Uterus (tissue), 3 donors: ENCODE measurements at regions not wholly inside any gene's neighbourhood (a gene's known extent, or its start where the extent isn't known, plus 50 kb on each side); places are given as distances from the start of the nearest gene placed in this dataset.

Experiments
- DNase-seq, 2 donors: peaks; one replicate each; pipeline ENCODE4 v3.0.0-alpha.2; 2019 to 2020
- H3K27ac ChIP-seq, 2 donors: fragments of 200-600 bp; sonication (generic); 1 replicate in 1 of 2; 2 replicates in 1 of 2; pipeline ENCODE4 v1.5.1; 2016 to 2018
- H3K27me3 ChIP-seq, 2 donors: fragments of 200-600 bp; sonication (generic); one replicate each; pipeline ENCODE4 v1.5.1; 2018 to 2019; ENCODE audit warnings: control low read depth in 1 of 2
- H3K36me3 ChIP-seq, 2 donors: fragments of 200-600 bp; sonication (generic); one replicate each; pipeline ENCODE4 v1.5.1; 2019; ENCODE audit warnings: control low read depth in 1 of 2
- H3K4me1 ChIP-seq, 2 donors: fragments of 200-600 bp; sonication (generic); one replicate each; pipeline ENCODE4 v1.5.1; 2018 to 2019; ENCODE audit warnings: control low read depth in 1 of 2
- H3K4me3 ChIP-seq, 2 donors: fragments of 200-600 bp; sonication (generic); 1 replicate in 1 of 2; 2 replicates in 1 of 2; pipeline ENCODE4 v1.5.1; 2018 to 2019; ENCODE audit warnings: mild to moderate bottlenecking in 1 of 2
- H3K9me3 ChIP-seq, 2 donors: fragments of 200-600 bp; sonication (generic); one replicate each; pipeline ENCODE4 v1.5.1; 2019; ENCODE audit warnings: control low read depth in 1 of 2
- POLR2A ChIP-seq, 2 donors: fragments of 450-650 bp; IDR thresholded peaks; one replicate each; pipeline ENCODE4 v1.6.1; 2016; ENCODE audit warnings: antibody characterized with exemption in 2 of 2, mild to moderate bottlenecking in 1 of 2, moderate library complexity in 1 of 2
- intact Hi-C: fragments of 100-400 bp; cut with DNase I; formaldehyde crosslinking; loops from one replicate; pipeline ENCODE4 v1.15.1; 2023; ENCODE audit warnings: low total_unique reads
- TF ChIP-seq, protein P1 (sequence below), 4 experiments: fragments of 200-600 bp in 2 of 4; fragments of 450-650 bp in 2 of 4; sonication (generic) in 2 of 4; IDR thresholded peaks; one replicate each; pipeline ENCODE4 v1.5.1; 2016 to 2019; ENCODE audit warnings: antibody characterized with exemption in 4 of 4, mild to moderate bottlenecking in 2 of 4, moderate library complexity in 1 of 4
- donor health status: DM: yes; HTN: yes; CAD: no.

DNA sequence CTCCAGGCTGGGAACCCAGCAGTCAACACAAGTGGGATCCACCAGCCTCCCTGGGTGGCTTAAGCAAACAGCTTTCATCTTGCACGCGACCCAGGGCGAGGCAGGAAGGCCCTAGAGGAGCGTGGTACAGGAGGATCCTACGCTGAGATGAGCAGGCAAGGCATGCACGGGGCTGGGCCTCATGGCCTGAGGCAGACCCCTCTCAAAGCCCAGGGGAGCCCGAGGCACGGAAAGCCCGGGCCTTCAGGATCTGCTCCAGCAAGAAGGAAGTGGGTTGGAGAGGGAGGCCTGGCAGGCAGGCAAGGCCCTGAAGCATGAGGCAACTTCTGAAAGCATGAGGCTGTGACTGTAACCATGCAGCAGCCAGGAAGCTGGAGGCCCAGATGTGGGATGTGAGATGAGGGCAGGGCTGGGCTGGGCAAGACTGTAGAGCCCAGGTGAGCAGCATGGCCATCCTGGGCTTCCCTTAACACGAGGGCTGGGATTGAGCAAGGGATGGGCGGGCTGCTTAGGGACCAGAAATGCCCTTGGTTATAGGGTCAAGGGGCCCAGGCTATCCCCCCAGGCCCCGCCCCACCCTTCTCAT, 338.7 kb downstream of the C16orf95 start:
- intact Hi-C loops = no loop called here
- no peak overlapping the region for H3K4me3 ChIP-seq
- no peaks in the 10 kb centered on the region for H3K27me3 ChIP-seq
- DNase-seq = no peak
- H3K27ac ChIP-seq = no peak overlapping the region
- no peak for TF ChIP-seq POLR2A (IDR thresholded peaks at IDR 0.05)
- TF ChIP-seq, protein P1, sequence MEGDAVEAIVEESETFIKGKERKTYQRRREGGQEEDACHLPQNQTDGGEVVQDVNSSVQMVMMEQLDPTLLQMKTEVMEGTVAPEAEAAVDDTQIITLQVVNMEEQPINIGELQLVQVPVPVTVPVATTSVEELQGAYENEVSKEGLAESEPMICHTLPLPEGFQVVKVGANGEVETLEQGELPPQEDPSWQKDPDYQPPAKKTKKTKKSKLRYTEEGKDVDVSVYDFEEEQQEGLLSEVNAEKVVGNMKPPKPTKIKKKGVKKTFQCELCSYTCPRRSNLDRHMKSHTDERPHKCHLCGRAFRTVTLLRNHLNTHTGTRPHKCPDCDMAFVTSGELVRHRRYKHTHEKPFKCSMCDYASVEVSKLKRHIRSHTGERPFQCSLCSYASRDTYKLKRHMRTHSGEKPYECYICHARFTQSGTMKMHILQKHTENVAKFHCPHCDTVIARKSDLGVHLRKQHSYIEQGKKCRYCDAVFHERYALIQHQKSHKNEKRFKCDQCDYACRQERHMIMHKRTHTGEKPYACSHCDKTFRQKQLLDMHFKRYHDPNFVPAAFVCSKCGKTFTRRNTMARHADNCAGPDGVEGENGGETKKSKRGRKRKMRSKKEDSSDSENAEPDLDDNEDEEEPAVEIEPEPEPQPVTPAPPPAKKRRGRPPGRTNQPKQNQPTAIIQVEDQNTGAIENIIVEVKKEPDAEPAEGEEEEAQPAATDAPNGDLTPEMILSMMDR (IDR thresholded peaks at IDR 0.05) = no peak
- no peaks in the 10 kb centered on the region for H3K9me3 ChIP-seq
- H3K4me1 ChIP-seq = no peaks in the 10 kb centered on the region
- no peaks in the 10 kb centered on the region for H3K36me3 ChIP-seq

GRCh38 chr16:86979061-86979460, 338.1 kb downstream of the C16orf95 start:
- Histone ChIP-seq H3K4me3 (no peak overlapping the region), H3K4me1 (no peaks in the 10 kb centered on the region), H3K9me3 (no peaks in the 10 kb centered on the region), H3K27me3 (no peaks in the 10 kb centered on the region), H3K27ac (no peak overlapping the region), H3K36me3 (no peaks in the 10 kb centered on the region)
- no peak for DNase-seq
- intact Hi-C loops = no loop called here
- TF ChIP-seq POLR2A (IDR thresholded peaks at IDR 0.05) = no peak
- TF ChIP-seq, protein P1 (IDR thresholded peaks at IDR 0.05) = no peak

- Histone ChIP-seq H3K4me3 (no peak overlapping the region), H3K27ac (no peak overlapping the region), H3K27me3 (no peaks in the 10 kb centered on the region), H3K36me3 (no peaks in the 10 kb centered on the region), H3K9me3 (no peaks in the 10 kb centered on the region), H3K4me1 (no peaks in the 10 kb centered on the region)
- no peak for TF ChIP-seq POLR2A (IDR thresholded peaks at IDR 0.05)
- TF ChIP-seq, protein P1 (IDR thresholded peaks at IDR 0.05) = no peak
- no peak for DNase-seq
- intact Hi-C loops = no loop called here
Observed at GRCh38 chr16:86979984-86980553, 337.1 kb downstream of the C16orf95 start.

GRCh38 chr16:86980644-86981043, 336.5 kb downstream of the C16orf95 start:
- Histone ChIP-seq H3K27ac (no peak overlapping the region), H3K27me3 (no peaks in the 10 kb centered on the region), H3K4me3 (no peak overlapping the region), H3K9me3 (no peaks in the 10 kb centered on the region), H3K4me1 (no peaks in the 10 kb centered on the region), H3K36me3 (no peaks in the 10 kb centered on the region)
- no peak for DNase-seq
- no peak for TF ChIP-seq POLR2A (IDR thresholded peaks at IDR 0.05)
- TF ChIP-seq, protein P1 (IDR thresholded peaks at IDR 0.05) = no peak
- intact Hi-C loops = no loop called here

DNA sequence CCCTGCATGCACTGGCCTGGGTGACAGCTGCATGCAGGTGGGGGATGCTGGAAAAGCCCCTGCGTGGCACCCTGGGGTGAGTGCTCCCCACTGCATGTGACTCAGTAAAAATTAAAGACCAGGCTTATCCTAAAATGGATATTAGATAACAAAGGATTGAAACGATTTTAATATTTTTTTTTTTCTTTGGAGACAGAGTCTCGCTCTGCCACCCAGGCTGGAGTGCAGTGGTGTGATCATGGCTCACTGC, 334.9 kb downstream of the C16orf95 start:
- intact Hi-C loops = no loop called here
- Histone ChIP-seq H3K27ac (no peak overlapping the region), H3K4me3 (no peak overlapping the region), H3K36me3 (no peaks in the 10 kb centered on the region), H3K9me3 (no peaks in the 10 kb centered on the region), H3K4me1 (no peaks in the 10 kb centered on the region), H3K27me3 (no peaks in the 10 kb centered on the region)
- no peak for DNase-seq
- TF ChIP-seq, protein P1 (IDR thresholded peaks at IDR 0.05) = no peak
- no peak for TF ChIP-seq POLR2A (IDR thresholded peaks at IDR 0.05)
